ENCODE measurements at regions not wholly inside any gene's neighbourhood (a gene's known extent, or its start where the extent isn't known, plus 50 kb on each side); places are given as distances from the start of the nearest gene placed in this dataset.

GRCh38 chr21:31479222-31479621, 135.2 kb upstream of the TIAM1 start:
- Histone ChIP-seq H3K27ac (no peak overlapping the region), H3K9me3 (peaks cover 0 to 20% (median 9%) of the 10 kb centered on the region in 12 donors), H3K27me3 (no peaks in the 10 kb centered on the region), H3K4me1 (no peaks in the 10 kb centered on the region), H3K4me3 (no peak overlapping the region), H3K36me3 (no peaks in the 10 kb centered on the region)
- WGBS, 4 donors: 96 to 99% (median 97%) methylated on average over 8 of the region's 8 CpGs
- intact Hi-C loops (cut with DNase I): no loop called here
- no peak for TF ChIP-seq POLR2A (IDR thresholded peaks at IDR 0.05)
- TF ChIP-seq, protein P1, sequence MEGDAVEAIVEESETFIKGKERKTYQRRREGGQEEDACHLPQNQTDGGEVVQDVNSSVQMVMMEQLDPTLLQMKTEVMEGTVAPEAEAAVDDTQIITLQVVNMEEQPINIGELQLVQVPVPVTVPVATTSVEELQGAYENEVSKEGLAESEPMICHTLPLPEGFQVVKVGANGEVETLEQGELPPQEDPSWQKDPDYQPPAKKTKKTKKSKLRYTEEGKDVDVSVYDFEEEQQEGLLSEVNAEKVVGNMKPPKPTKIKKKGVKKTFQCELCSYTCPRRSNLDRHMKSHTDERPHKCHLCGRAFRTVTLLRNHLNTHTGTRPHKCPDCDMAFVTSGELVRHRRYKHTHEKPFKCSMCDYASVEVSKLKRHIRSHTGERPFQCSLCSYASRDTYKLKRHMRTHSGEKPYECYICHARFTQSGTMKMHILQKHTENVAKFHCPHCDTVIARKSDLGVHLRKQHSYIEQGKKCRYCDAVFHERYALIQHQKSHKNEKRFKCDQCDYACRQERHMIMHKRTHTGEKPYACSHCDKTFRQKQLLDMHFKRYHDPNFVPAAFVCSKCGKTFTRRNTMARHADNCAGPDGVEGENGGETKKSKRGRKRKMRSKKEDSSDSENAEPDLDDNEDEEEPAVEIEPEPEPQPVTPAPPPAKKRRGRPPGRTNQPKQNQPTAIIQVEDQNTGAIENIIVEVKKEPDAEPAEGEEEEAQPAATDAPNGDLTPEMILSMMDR (IDR thresholded peaks at IDR 0.05): no peak
- ATAC-seq: no peak
- no peak for DNase-seq

- TF ChIP-seq, protein P1 (IDR thresholded peaks at IDR 0.05): peak in 4 of 12 donors; percentile 8 to 36 (median 23)
- TF ChIP-seq POLR2A (IDR thresholded peaks at IDR 0.05): no peak
- H3K36me3 ChIP-seq: no peaks in the 10 kb centered on the region
- WGBS, 4 donors: 67 to 79% (median 74%) methylated on average over 11 of the region's 11 CpGs
- peaks cover 0 to 11% (median 6%) of the 10 kb centered on the region in 12 donors for H3K9me3 ChIP-seq
- no peak overlapping the region for H3K27ac ChIP-seq
- intact Hi-C loops (cut with DNase I): no loop called here
- ATAC-seq: no peak
- DNase-seq: no peak
- no peak overlapping the region for H3K4me3 ChIP-seq
- no peaks in the 10 kb centered on the region for H3K27me3 ChIP-seq
- H3K4me1 ChIP-seq: no peaks in the 10 kb centered on the region
These were observed 132.4 kb upstream of the TIAM1 start for GRCh38 chr21:31476263-31477022.

DNA sequence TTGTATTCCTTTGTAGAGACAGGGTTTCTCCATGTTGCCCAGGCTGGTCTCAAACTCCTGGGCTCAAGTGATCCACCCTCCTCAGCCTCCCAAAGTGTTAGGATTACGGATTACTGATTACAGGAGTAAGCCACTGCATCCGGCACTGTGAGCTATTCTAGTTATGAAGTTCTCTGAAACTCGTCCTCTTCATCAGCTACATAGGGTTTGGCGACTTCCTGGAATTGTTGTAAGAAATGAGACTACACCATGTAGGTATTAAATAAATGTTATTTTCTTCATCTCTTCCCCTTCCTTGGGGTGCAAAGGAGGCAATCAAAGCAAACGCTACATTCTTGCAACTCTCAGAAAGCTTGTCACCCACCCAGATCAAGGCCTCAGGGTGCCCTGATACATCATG, 131.2 kb upstream of the TIAM1 start:
- DNase-seq: no peak
- Histone ChIP-seq H3K27ac (no peak overlapping the region), H3K4me3 (no peak overlapping the region), H3K27me3 (no peaks in the 10 kb centered on the region), H3K36me3 (no peaks in the 10 kb centered on the region), H3K9me3 (no peaks in the 10 kb centered on the region), H3K4me1 (no peaks in the 10 kb centered on the region)
- intact Hi-C loops (cut with DNase I): no loop called here
- ATAC-seq: no peak
- no peak for TF ChIP-seq POLR2A (IDR thresholded peaks at IDR 0.05)
- TF ChIP-seq, protein P1 (IDR thresholded peaks at IDR 0.05): no peak
- WGBS, 4 donors: 61 to 81% (median 77%) methylated on average over 5 of the region's 5 CpGs

DNA sequence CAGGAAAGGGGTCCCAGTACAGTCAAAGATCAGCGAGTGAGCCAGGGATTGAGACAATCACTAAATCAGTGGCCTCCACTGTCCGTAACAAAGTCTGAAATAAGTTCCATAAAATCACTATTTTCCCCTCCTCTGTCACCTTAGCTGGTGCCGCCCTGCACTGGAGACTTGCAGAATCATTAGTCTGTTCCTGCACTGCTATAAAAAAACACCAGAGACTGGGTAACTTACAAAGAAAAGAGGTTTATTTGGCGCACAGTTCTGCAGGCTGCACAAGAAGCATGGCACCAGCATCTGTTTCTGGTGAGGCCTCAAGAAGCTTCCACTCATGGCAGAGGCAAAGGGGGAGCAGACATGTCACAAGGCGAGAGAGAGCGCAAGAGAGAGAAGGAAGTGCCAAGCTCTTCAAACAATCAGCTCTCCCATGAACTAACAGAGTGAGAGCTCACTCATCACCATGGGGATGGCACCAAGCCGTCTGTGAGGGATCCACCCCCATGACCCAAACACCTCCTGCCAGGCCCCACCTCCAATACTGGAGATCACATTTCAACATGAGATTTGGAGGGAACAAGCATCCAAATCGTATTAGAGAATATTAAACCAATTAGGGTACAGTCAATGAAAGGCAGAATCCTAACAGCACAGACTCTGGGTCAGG, 129.8 kb upstream of the TIAM1 start:
- WGBS, 4 donors: 81 to 83% (median 83%) methylated on average over 8 of the region's 8 CpGs
- Histone ChIP-seq H3K27ac (no peak overlapping the region), H3K4me1 (no peaks in the 10 kb centered on the region), H3K36me3 (no peaks in the 10 kb centered on the region), H3K4me3 (no peak overlapping the region), H3K27me3 (no peaks in the 10 kb centered on the region), H3K9me3 (no peaks in the 10 kb centered on the region)
- intact Hi-C loops (cut with DNase I): no loop called here
- TF ChIP-seq POLR2A (IDR thresholded peaks at IDR 0.05): no peak
- TF ChIP-seq, protein P1 (IDR thresholded peaks at IDR 0.05): no peak
- DNase-seq (no peak), ATAC-seq (no peak)
